OCI-M2 (cell line): ENCODE measurements at regions not wholly inside any gene's neighbourhood (a gene's known extent, or its start where the extent isn't known, plus 50 kb on each side); places are given as distances from the start of the nearest gene placed in this dataset.

ENCODE experiments used
- DNase-seq: peaks from one replicate; lab custom pipeline; 2025; ENCODE audit not compliant: unreplicated experiment; lab: John Stamatoyannopoulos, UW

GRCh38 chr2:146271131-146271831 is 1573.5 kb upstream of the ACVR2A start:
- no peak for DNase-seq

GRCh38 chr2:146270618-146271017 is 1574.2 kb upstream of the ACVR2A start:
- DNase-seq = no peak

- no peak for DNase-seq
These were observed 1577.7 kb upstream of the ACVR2A start for GRCh38 chr2:146267093-146267492.

- no peak for DNase-seq
These were observed 1579.2 kb upstream of the ACVR2A start for GRCh38 chr2:146265656-146266055.

GRCh38 chr2:146262606-146263005 is 1582.2 kb upstream of the ACVR2A start:
- no peak for DNase-seq

GRCh38 chr2:146260551-146260950 is 1584.3 kb upstream of the ACVR2A start:
- no peak for DNase-seq

GRCh38 chr2:146259816-146260215 is 1585.0 kb upstream of the ACVR2A start:
- no peak for DNase-seq

- no peak for DNase-seq
These were observed 1586.8 kb upstream of the ACVR2A start for GRCh38 chr2:146258071-146258470.

- DNase-seq = no peak
These were observed 1592.7 kb upstream of the ACVR2A start for GRCh38 chr2:146252119-146252518.

GRCh38 chr2:146251328-146251727 is 1593.5 kb upstream of the ACVR2A start:
- DNase-seq = no peak

- DNase-seq = no peak
These were observed 1597.9 kb upstream of the ACVR2A start for GRCh38 chr2:146246736-146247523.

GRCh38 chr2:146246002-146246735 is 1598.7 kb upstream of the ACVR2A start:
- no peak for DNase-seq

GRCh38 chr2:146244830-146245229 is 1600.0 kb upstream of the ACVR2A start:
- DNase-seq = no peak

- DNase-seq = no peak
These were observed 1600.7 kb upstream of the ACVR2A start for GRCh38 chr2:146244131-146244530.

GRCh38 chr2:146241023-146241422 is 1603.8 kb upstream of the ACVR2A start:
- DNase-seq = no peak

- no peak for DNase-seq
These were observed 1604.4 kb upstream of the ACVR2A start for GRCh38 chr2:146240391-146240790.

GRCh38 chr2:146239392-146240135 is 1605.3 kb upstream of the ACVR2A start:
- no peak for DNase-seq

GRCh38 chr2:146238254-146238966 is 1606.4 kb upstream of the ACVR2A start:
- no peak for DNase-seq

GRCh38 chr2:146235158-146235557 is 1609.7 kb upstream of the ACVR2A start:
- DNase-seq = no peak

GRCh38 chr2:146229508-146230155 is 1615.2 kb upstream of the ACVR2A start:
- no peak for DNase-seq
